Endothelial cell (in vitro differentiated cells): ENCODE measurements at regions not wholly inside any gene's neighbourhood (a gene's known extent, or its start where the extent isn't known, plus 50 kb on each side); places are given as distances from the start of the nearest gene placed in this dataset.

Source experiments
- DNase-seq: peaks from one replicate; pipeline ENCODE4 v3.0.0; 2021; ENCODE audit warnings: low spot score
- H3K27ac Mint-ChIP-seq: one replicate; pipeline ENCODE4 v1.8.0; 2021; ENCODE audit warnings: mixed read lengths, inconsistent platforms; ENCODE audit not compliant: unreplicated experiment
- H3K27me3 Mint-ChIP-seq: one replicate; pipeline ENCODE4 v1.8.0; 2021; ENCODE audit warnings: mild to moderate bottlenecking, moderate library complexity, mixed read lengths, inconsistent platforms; ENCODE audit not compliant: unreplicated experiment
- H3K36me3 Mint-ChIP-seq: one replicate; pipeline ENCODE4 v1.8.0; 2021; ENCODE audit warnings: mild to moderate bottlenecking, low read depth, mixed read lengths, inconsistent platforms; ENCODE audit not compliant: unreplicated experiment
- H3K4me1 Mint-ChIP-seq: one replicate; pipeline ENCODE4 v1.8.0; 2021; ENCODE audit warnings: mild to moderate bottlenecking, mixed read lengths, inconsistent platforms; ENCODE audit not compliant: unreplicated experiment
- H3K4me3 Mint-ChIP-seq: one replicate; pipeline ENCODE4 v1.8.0; 2021; ENCODE audit warnings: mild to moderate bottlenecking, mixed read lengths, inconsistent platforms; ENCODE audit not compliant: unreplicated experiment
- H3K9me3 Mint-ChIP-seq: one replicate; pipeline ENCODE4 v1.8.0; 2021; ENCODE audit warnings: mixed read lengths, inconsistent platforms; ENCODE audit not compliant: unreplicated experiment
- CTCF ChIP-seq: fragments of 200-600 bp; sonication (generic); IDR thresholded peaks from one replicate; pipeline ENCODE4 v1.5.0; 2021; ENCODE audit warnings: antibody characterized with exemption; ENCODE audit not compliant: unreplicated experiment

- Mint-ChIP-seq H3K36me3 (no peaks in the 10 kb centered on the region), H3K27me3 (no peaks in the 10 kb centered on the region), H3K9me3 (no peaks in the 10 kb centered on the region), H3K27ac (no peak overlapping the region), H3K4me3 (no peak overlapping the region), H3K4me1 (peaks cover 3% of the 10 kb centered on the region)
- no peak for DNase-seq
- TF ChIP-seq CTCF: no peak
Measured at GRCh38 chr12:53824001-53824712, 72.4 kb upstream of the CISTR start.

- Mint-ChIP-seq H3K4me3 (no peak overlapping the region), H3K9me3 (no peaks in the 10 kb centered on the region), H3K27me3 (no peaks in the 10 kb centered on the region), H3K4me1 (peaks cover 3% of the 10 kb centered on the region), H3K36me3 (no peaks in the 10 kb centered on the region), H3K27ac (no peak overlapping the region)
- TF ChIP-seq CTCF: no peak
- DNase-seq: no peak
Measured at GRCh38 chr12:53825246-53826081, 73.7 kb upstream of the CISTR start.

GRCh38 chr12:53827306-53827705 lies 75.5 kb upstream of the CISTR start:
- no peak for TF ChIP-seq CTCF
- H3K4me1 Mint-ChIP-seq: peaks cover 3% of the 10 kb centered on the region
- no peaks in the 10 kb centered on the region for H3K9me3 Mint-ChIP-seq
- no peak overlapping the region for H3K27ac Mint-ChIP-seq
- no peak for DNase-seq
- no peaks in the 10 kb centered on the region for H3K27me3 Mint-ChIP-seq
- H3K4me3 Mint-ChIP-seq: no peak overlapping the region
- H3K36me3 Mint-ChIP-seq: no peaks in the 10 kb centered on the region

GRCh38 chr12:53828598-53828997 lies 76.8 kb upstream of the CISTR start:
- Mint-ChIP-seq H3K4me1 (peaks cover 3% of the 10 kb centered on the region), H3K27me3 (no peaks in the 10 kb centered on the region), H3K4me3 (no peak overlapping the region), H3K36me3 (no peaks in the 10 kb centered on the region), H3K9me3 (no peaks in the 10 kb centered on the region), H3K27ac (no peak overlapping the region)
- DNase-seq: no peak
- TF ChIP-seq CTCF: no peak
